GM12878 (cell line): ENCODE measurements at regions not wholly inside any gene's neighbourhood (a gene's known extent, or its start where the extent isn't known, plus 50 kb on each side); places are given as distances from the start of the nearest gene placed in this dataset.

Source experiments
- ATAC-seq: fragments of 200-7000 bp; cut with Tn5 transposase; 3 replicates; pipeline ENCODE4 v1.9.1; 2020; ENCODE audit warnings: mild to moderate bottlenecking, moderate library complexity
- BruUV-seq: library from RNA; stranded (reverse); fragments of 400-500 nt; replicated peaks from 2 replicates; lab custom pipeline; 2021; lab: Mats Ljungman, UMichigan
- CTCF ChIA-PET: fragments of 300-600 bp; sonication (Branson Sonifier 250); formaldehyde crosslinking; extraction: SDS; loops from one replicate; lab custom pipeline; 2021; ENCODE audit warnings: inconsistent platforms; lab: Yijun Ruan, JAX
- POLR2A ChIA-PET: fragments of 350-600 bp; formaldehyde crosslinking; extraction: SDS; loops from one replicate; lab custom pipeline; 2021; ENCODE audit warnings: inconsistent platforms; lab: Charles Lee
- RAD21 ChIA-PET: fragments of 300-600 bp; sonication (Branson Sonifier 250); formaldehyde crosslinking; loops from one replicate; lab custom pipeline; 2023; ENCODE audit warnings: antibody characterized with exemption; ENCODE audit not compliant: unreplicated experiment; lab: Charles Lee
- SMC1A ChIA-PET: fragments of 300-600 bp; sonication (Branson Sonifier 250); formaldehyde crosslinking; loops from one replicate; lab custom pipeline; 2023; ENCODE audit not compliant: unreplicated experiment, uncharacterized antibody; lab: Charles Lee
- DNase-seq: peaks from one replicate; pipeline ENCODE4 v3.0.0-alpha.2; 2011; ENCODE audit warnings: low read depth, low spot score
- FAIRE-seq: peaks from 3 replicates; lab custom pipeline; 2011; peaks lifted over from hg19 to GRCh38; lab: Jason Lieb, UNC
- H2AFZ ChIP-seq: 2 replicates; pipeline ENCODE4 v1.6.0; 2011; ENCODE audit warnings: low read depth, low read length, control low read depth; ENCODE audit not compliant: control insufficient read depth
- H3K27ac ChIP-seq: 2 replicates; pipeline ENCODE4 v1.5.1; 2011; ENCODE audit warnings: control low read depth; ENCODE audit not compliant: control insufficient read depth, insufficient read depth
- H3K27me3 ChIP-seq, 2 experiments: replicated peaks in 1 of 2; 2 replicates each; pipeline versions ENCODE4 v1.6.0 to v1.6.1; 2011; ENCODE audit warnings: low read length in 1 of 2; ENCODE audit not compliant: control insufficient read depth in 2 of 2, insufficient read depth in 2 of 2
- H3K36me3 ChIP-seq, 2 experiments: 2 replicates each; pipeline ENCODE4 v1.5.1; 2011; ENCODE audit warnings: low read length in 1 of 2; ENCODE audit not compliant: control insufficient read depth in 2 of 2, insufficient read depth in 2 of 2
- H3K4me1 ChIP-seq: 2 replicates; pipeline ENCODE4 v1.6.1; 2011; ENCODE audit warnings: mild to moderate bottlenecking, low read length, moderate library complexity, mixed read lengths; ENCODE audit not compliant: control insufficient read depth, insufficient read depth
- H3K4me2 ChIP-seq: 2 replicates; pipeline ENCODE4 v1.6.0; 2011; ENCODE audit warnings: control low read depth; ENCODE audit not compliant: control insufficient read depth, insufficient read depth
- H3K4me3 ChIP-seq: fragments of 200-600 bp; sonication (generic); 2 replicates; pipeline ENCODE4 v1.5.1; 2016
- H3K79me2 ChIP-seq: 2 replicates; pipeline ENCODE4 v1.6.0; 2011; ENCODE audit warnings: low read length; ENCODE audit not compliant: control insufficient read depth, insufficient read depth
- H3K9ac ChIP-seq: 2 replicates; pipeline ENCODE4 v1.8.0; 2011; ENCODE audit warnings: low read length, control low read depth, mixed read lengths; ENCODE audit not compliant: control insufficient read depth, insufficient read depth
- H3K9me3 ChIP-seq: replicated peaks from 3 replicates; pipeline ENCODE4 v1.5.1; 2011; ENCODE audit warnings: mild to moderate bottlenecking, low read length; ENCODE audit not compliant: control insufficient read depth, insufficient read depth
- H4K20me1 ChIP-seq: 2 replicates; pipeline ENCODE4 v1.6.0; 2011; ENCODE audit not compliant: control insufficient read depth, insufficient read depth
- BCL3 ChIP-seq: IDR thresholded peaks from 2 replicates; pipeline ENCODE4 v1.6.1; 2011; ENCODE audit warnings: borderline replicate concordance, low read depth, mild to moderate bottlenecking, moderate library complexity, low read length; ENCODE audit not compliant: insufficient read depth, poor library complexity, severe bottlenecking
- GATAD2B ChIP-seq: fragments of 450-650 bp; conservative IDR thresholded peaks from 2 replicates; pipeline ENCODE4 v1.6.1; 2017; ENCODE audit warnings: low read depth, mild to moderate bottlenecking, moderate library complexity
- RBBP5 ChIP-seq: fragments of 200-600 bp; sonication (generic); conservative IDR thresholded peaks from 2 replicates; pipeline ENCODE4 v1.6.1; 2016
- WGBS: methylation state at CpG from one replicate; pipeline ENCODE4 v1.1.6; 2016; ENCODE audit warnings: low lambda C conversion rate; ENCODE audit not compliant: insufficient replicate concordance, insufficient coverage; ENCODE audit errors: missing lambda C conversion rate; 5-methylcytosine and 5-hydroxymethylcytosine counted together
- in situ Hi-C: fragments of 300-500 bp; cut with MboI; formaldehyde crosslinking; loops from 9 replicates; pipeline ENCODE4 v1.14.3; 2018; ENCODE audit warnings: mixed read lengths
- intact Hi-C: fragments of 100-400 bp; cut with micrococcal nuclease; formaldehyde crosslinking; loops from one replicate; pipeline ENCODE4 v1.14.2; 2022; ENCODE audit not compliant: unreplicated experiment
- TF ChIP-seq, protein P1 (sequence below): fragments of 450-650 bp; IDR thresholded peaks from 2 replicates; pipeline ENCODE4 v1.6.1; 2016; ENCODE audit warnings: mild to moderate bottlenecking

- H3K4me1 ChIP-seq, result no peaks in the 10 kb centered on the region
- no peaks in the 10 kb centered on the region for H3K36me3 ChIP-seq
- ATAC-seq, result no peak
- no peak overlapping the region for H3K9ac ChIP-seq
- SMC1A ChIA-PET, result no interaction called here
- H4K20me1 ChIP-seq, result no peaks in the 10 kb centered on the region
- H3K9me3 ChIP-seq, result no peaks in the 10 kb centered on the region
- CTCF ChIA-PET, result no interaction called here
- intact Hi-C loops (no loop called here), in situ Hi-C loops (no loop called here)
- H3K79me2 ChIP-seq, result no peaks in the 10 kb centered on the region
- BruUV-seq, result no TSS peak
- no peak for DNase-seq
- no peak overlapping the region for H3K27ac ChIP-seq
- no peak for FAIRE-seq
- H2AFZ ChIP-seq, result no peak overlapping the region
- H3K4me3 ChIP-seq, result no peak overlapping the region
- 27% methylated on average over 9 of the region's 9 CpGs for WGBS
- POLR2A ChIA-PET, result no interaction called here
- RAD21 ChIA-PET, result no interaction called here
- no peaks in the 10 kb centered on the region for H3K27me3 ChIP-seq
- no peak overlapping the region for H3K4me2 ChIP-seq
- TF ChIP-seq BCL3, result no peak
These were observed 96.7 kb upstream of the UQCRFS1 start for GRCh38 chr19:29309637-29310036.

DNA sequence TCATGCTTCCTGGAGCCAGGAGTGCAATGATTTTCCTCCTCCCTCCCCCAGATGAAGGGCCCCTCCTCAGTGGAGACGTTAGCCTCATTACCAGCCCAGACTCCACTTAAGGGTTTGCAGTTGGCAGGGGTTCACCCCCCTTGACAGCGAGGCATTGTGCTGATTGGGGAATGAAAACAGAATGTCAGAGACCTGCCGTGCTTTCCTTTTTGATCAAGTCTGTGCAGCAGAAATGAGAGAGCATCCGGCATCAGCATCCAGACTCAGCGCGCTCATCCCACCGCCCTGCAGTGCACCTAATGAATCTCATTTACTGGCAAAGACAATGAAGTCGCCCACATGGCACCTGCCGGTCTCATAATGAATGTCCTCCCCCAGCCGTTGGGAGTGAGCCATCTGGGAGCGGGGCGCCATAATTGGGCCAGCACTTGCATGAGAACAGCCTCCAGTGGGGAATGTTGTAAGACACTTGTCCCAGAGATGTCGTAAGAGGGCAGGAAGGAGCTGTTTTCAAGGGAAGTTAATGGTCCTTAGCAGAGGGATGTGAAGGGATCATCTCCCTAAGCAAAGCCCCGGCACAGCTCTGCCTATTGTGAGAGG, 98.3 kb upstream of the UQCRFS1 start:
- ChIA-PET SMC1A (no interaction called here), POLR2A (no interaction called here), CTCF (no interaction called here)
- H3K36me3 ChIP-seq, result no peaks in the 10 kb centered on the region
- BruUV-seq, result no TSS peak
- ATAC-seq (no peak), DNase-seq (no peak)
- H3K9me3 ChIP-seq, result no peaks in the 10 kb centered on the region
- no peak overlapping the region for H3K4me3 ChIP-seq
- TF ChIP-seq RBBP5, result no peak
- TF ChIP-seq GATAD2B, result no peak
- TF ChIP-seq, protein P1, sequence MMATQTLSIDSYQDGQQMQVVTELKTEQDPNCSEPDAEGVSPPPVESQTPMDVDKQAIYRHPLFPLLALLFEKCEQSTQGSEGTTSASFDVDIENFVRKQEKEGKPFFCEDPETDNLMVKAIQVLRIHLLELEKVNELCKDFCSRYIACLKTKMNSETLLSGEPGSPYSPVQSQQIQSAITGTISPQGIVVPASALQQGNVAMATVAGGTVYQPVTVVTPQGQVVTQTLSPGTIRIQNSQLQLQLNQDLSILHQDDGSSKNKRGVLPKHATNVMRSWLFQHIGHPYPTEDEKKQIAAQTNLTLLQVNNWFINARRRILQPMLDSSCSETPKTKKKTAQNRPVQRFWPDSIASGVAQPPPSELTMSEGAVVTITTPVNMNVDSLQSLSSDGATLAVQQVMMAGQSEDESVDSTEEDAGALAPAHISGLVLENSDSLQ, result no peak
- TF ChIP-seq, all 136 proteins: peak for 0
- RAD21 ChIA-PET, result no interaction called here
- no peaks in the 10 kb centered on the region for H3K27me3 ChIP-seq
- FAIRE-seq, result no peak
- H2AFZ ChIP-seq, result no peak overlapping the region
- H3K4me1 ChIP-seq, result no peaks in the 10 kb centered on the region
- H3K4me2 ChIP-seq, result no peak overlapping the region
- intact Hi-C loops (no loop called here), in situ Hi-C loops (no loop called here)
- no peak overlapping the region for H3K9ac ChIP-seq
- no peaks in the 10 kb centered on the region for H3K79me2 ChIP-seq
- H3K27ac ChIP-seq, result no peak overlapping the region
- WGBS, result 30% methylated on average over 14 of the region's 14 CpGs
- H4K20me1 ChIP-seq, result no peaks in the 10 kb centered on the region
